ENCODE measurements at regions not wholly inside any gene's neighbourhood (a gene's known extent, or its start where the extent isn't known, plus 50 kb on each side); places are given as distances from the start of the nearest gene placed in this dataset.

GRCh38 chr15:70195171-70195570 is 97.5 kb upstream of the TLE3 start:
- no peak for DNase-seq

- no peak for DNase-seq
Observed at GRCh38 chr15:70194266-70194665, 96.5 kb upstream of the TLE3 start.

- DNase-seq: no peak
Observed at GRCh38 chr15:70193734-70194133, 96.0 kb upstream of the TLE3 start.

- no peak for DNase-seq
Observed at GRCh38 chr15:70192490-70192889, 94.8 kb upstream of the TLE3 start.

DNA sequence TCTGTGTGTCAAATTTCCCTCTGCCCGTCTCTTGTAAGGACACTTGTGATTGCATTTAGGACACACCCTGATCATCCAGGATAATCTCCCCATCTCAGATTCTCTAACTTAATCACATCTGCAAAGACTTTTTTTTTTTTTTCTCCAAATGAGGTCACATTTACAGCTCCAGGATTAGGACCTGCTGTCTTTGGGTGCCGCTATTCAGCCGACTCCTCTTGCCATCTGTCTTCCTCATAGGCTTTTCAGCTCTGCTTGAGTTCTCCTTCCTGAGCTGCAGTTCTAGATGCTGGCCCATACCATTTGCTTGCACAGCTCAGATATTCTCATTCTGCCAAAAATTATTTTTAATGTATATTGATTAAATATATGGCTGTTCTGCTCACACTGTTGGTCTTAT is 94.3 kb upstream of the TLE3 start:
- DNase-seq: no peak

DNA sequence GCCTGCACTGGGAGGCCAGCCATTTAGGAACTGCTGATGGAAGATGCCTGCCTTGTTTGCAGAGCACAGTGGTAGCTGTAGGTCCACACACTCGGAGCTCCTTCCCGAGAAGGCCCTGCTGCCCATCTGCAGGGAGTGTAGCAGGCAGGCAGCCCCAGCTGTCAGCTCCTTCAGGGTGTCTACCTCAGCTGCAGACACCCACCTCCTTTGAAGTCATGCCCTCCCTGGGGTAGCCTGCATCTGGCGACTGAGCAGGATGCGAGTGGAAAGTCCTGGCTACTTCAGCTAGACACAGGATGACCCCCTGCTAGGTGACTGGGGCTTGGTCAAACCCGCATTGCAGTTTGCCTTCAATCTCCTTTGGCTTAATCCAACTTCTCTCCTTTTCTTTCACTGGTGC is 93.2 kb upstream of the TLE3 start:
- DNase-seq: no peak

DNA sequence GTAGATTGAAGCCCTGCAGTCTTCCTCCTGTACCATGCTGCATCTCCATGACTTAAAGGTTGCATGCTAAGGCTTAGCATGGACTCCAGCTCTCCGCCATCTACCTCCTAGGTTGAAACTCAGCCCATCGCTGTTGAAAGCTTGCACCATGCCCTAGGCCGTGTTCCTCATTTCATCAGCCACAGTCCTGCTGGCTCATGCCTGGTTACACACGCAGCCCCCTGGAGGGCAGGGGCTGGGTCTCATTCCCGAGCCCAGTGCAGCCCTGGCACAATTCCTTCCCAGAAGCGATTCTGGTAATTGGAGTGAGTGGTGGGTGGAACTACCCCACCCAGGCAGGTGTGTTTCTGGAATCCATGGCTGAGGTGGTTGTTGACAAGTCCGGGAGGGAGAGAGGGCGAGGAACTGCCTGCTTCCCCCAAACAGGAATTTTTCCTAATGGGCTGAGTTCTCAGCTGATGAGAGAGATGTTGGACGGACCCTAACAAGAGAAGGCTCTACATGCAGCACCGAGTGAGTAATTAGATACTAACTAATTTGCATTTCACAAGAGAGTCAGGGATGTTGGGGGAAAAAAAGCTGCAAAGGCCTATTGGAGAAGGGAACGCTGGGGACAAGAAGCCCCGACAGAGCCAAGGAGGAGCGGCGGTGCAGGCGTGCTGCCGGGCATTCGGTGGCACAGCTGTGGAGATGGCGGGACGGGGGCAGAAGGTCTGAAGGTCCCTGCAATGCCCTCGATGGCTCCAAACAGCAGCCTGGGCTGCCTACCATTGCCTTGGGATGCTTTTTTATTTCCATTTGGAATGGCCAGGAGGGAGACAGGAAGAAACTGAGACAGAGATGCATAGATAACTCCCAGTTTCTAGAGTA is 92.3 kb upstream of the TLE3 start:
- DNase-seq: no peak

DNA sequence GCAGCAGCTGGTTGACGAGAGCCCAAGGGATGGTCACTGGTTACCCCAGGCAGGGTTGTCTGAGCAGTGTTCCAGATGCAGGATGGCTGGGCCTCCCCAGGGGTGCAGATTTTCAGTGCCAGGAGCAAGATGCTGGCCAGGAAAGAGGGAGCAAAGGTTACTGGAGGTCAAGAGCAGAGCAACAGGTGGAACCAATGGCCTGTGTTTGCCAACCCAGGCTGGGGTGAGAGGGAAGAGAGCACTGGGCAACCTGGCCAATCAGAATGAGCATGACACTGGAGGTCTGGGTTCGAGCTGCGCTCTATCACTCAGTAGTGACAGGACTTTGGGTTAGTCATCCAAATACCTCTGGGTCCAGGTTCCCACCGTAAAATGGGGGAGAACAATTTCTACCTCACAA is 90.6 kb upstream of the TLE3 start:
- no peak for DNase-seq

DNA sequence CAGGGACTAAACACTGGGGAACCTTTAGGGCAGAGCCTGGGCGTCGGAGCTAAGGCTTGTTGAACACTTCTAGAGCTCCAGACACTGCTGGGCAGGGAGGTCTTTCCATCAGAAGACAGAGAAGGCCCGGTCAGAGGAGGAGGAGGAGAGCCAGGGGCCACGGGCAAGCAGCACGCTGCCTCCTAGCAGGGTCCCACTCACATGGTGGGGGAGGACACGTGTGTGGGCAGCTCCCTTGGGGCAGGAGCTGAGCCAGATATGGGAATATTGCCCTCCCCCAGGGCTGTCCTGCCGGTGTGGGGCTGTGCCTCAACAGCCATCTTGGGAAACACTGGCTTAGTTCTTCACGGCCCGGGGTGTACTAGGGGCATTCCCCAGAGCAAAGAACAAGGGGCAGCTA is 89.6 kb upstream of the TLE3 start:
- DNase-seq: no peak

DNA sequence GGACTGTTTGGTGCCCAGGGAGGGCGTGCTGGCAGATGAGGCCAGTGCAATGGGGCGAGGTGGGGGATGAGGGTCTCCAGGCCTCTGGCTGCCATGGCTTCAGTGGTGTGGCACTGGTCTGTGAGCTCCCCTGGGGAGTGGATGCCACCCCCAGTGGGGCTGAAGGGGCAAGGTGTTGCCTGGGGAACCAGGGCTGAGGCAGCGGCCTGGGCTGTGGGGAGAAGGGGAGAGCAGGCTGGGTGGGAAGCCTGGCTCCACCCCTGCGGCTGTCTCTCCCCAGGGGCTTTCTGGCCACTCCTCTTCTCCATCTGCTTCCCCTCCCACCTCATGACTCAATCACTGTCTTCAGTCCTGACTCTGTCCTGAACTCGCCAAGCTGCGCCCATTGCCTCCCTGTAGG is 88.4 kb upstream of the TLE3 start:
- no peak for DNase-seq

DNA sequence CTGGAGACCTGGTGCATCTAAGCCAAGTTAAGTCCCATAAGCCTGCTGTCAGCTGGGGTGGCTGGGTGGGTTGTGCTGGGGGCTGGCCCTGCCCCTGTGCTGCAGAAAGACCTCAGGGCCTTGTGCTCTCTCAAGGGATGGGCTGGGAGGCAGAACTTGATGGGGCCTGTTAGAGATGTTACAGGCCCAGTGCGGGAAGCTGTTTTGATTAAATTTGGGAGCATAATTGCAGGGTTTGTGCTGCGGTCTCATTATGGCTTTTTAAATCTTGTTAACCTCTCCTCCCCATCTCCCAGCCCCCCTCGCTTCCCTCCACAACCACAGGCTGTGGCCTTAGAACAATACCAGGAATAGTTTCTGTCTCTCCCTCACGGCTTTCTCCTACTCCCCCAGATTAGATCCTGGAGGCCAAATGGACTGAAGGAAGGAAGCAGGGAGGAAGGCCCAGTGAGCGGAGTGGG is 87.6 kb upstream of the TLE3 start:
- DNase-seq: no peak

DNA sequence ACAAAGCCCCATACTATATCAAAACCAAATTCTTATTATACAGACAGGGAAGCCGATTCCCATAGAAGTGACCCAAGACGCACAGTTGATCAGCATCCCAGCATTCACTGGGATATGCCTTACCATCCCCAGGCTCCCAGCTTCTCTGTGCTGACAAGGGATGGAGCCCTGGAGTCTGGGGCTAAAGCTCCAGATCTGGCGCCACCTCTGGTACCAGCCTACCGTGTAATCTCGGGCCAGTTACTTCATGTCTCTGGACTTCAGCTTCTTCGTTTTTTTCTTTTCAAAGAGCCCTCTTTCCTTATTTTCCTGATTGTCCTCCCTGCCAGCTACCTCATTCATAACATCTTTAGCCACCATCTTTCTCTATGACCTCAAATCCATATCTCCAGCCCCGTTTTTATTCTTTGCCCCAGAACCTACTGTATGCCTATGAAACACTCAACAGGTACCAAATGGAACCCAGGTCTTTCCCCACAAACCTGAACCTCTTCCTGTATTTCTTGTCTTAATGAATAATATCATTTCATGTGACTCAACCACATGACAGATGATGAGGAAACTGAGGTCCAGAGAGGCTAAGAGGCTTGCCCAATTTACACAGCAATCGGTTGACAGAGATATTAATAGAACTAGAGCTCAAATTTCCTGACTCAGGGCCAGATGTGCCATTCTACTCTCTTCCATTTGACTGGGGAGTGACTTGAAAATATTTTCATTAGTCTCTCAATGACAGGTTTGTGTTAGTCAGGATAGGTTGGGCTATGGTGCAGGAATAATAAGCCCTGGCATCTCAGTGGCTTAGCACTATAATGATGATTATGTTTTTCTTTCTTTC is 85.4 kb upstream of the TLE3 start:
- DNase-seq: no peak

GRCh38 chr15:70181626-70182255 is 84.0 kb upstream of the TLE3 start:
- DNase-seq: no peak

GRCh38 chr15:70180186-70180875 is 82.6 kb upstream of the TLE3 start:
- DNase-seq: no peak

DNA sequence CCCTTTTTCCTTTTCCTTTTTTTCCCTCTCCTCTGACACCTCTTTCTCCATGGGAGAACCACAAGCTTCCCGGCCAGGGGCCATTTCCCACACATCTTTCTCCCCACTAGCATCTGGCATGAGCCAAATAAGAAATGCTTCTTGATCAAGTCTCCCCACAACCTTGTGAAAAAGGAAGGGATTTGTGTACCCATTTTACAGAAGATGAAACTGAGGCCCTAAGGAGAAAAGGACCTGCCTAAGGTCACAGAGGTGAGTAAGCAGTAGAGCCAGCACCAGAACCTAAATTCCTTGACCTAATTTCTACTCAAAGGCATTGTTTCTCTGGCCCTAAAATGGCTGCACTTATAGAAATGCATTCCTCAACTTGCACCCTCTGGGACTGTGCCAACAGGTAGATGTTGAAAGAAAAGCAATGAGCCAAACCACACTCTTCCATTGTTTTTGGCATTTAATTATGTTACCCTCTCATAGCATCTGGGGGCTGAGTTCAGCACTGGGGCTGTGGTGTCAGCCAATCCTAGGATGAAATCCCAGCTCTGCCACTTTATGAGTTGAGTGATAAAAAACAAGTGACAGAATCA is 81.7 kb upstream of the TLE3 start:
- no peak for DNase-seq

DNA sequence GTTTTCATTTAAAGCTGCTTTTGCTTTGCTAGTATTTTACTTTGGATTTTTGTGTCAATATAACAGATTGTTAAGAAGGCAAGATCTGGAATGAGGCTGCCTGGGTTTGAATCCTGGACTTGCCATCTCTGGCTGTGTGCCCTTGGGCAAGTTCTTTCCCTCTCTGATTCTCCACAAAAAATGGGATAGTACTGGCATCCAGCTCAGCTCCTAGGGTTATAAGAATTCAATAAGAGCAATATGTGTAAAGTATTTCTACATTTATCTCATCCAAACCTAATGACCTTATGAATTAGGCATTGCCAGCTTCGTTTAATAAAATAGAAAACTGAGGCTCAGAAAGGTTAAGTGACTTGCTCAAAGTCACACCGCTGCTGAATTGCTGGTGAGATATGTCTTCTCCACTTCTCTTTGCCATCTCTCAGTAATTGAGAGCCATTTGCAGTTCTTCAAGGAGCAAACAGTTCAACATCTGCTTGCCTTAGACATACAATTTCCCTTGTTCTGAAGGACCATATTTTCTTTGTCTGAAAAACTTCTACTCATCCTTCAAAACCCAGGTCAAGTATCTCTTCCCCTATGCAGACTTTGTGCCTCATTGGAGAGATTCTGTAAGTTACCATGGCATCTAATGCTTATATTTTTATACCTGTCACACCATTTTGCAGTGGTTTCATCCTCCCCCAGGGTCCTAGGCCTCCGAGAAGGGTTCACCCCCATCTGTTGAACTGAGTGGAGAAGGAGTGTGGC is 80.8 kb upstream of the TLE3 start:
- no peak for DNase-seq

GRCh38 chr15:70172566-70173225 is 75.0 kb upstream of the TLE3 start:
- DNase-seq: no peak

GRCh38 chr15:70172124-70172523 is 74.4 kb upstream of the TLE3 start:
- DNase-seq: no peak

- no peak for DNase-seq
Observed at GRCh38 chr15:70171256-70171886, 73.7 kb upstream of the TLE3 start.

- DNase-seq: no peak
Observed at GRCh38 chr15:70170096-70170699, 72.5 kb upstream of the TLE3 start.
